HG03064 (cell line): ENCODE measurements at regions not wholly inside any gene's neighbourhood (a gene's known extent, or its start where the extent isn't known, plus 50 kb on each side); places are given as distances from the start of the nearest gene placed in this dataset.

Experiments
- ATAC-seq: cut with Tn5 transposase; IDR thresholded peaks from one replicate; pipeline ENCODE4 v1.9.1; 2021; ENCODE audit warnings: low read depth; ENCODE audit not compliant: unreplicated experiment

- no peak for ATAC-seq
Measured at GRCh38 chr10:131442271-131442670, 130.8 kb upstream of the TCERG1L start.

- no peak for ATAC-seq
Measured at GRCh38 chr10:131444286-131444685, 132.8 kb upstream of the TCERG1L start.

GRCh38 chr10:131444862-131445461 lies 133.4 kb upstream of the TCERG1L start:
- ATAC-seq = no peak

GRCh38 chr10:131445623-131446022 lies 134.1 kb upstream of the TCERG1L start:
- ATAC-seq = no peak

- no peak for ATAC-seq
Measured at GRCh38 chr10:131446171-131446570, 134.7 kb upstream of the TCERG1L start.

- ATAC-seq = no peak
Measured at GRCh38 chr10:131448171-131448570, 136.7 kb upstream of the TCERG1L start.

- no peak for ATAC-seq
Measured at GRCh38 chr10:131448883-131449282, 137.4 kb upstream of the TCERG1L start.

GRCh38 chr10:131450216-131450765 lies 138.8 kb upstream of the TCERG1L start:
- no peak for ATAC-seq

GRCh38 chr10:131451407-131452015 lies 140.0 kb upstream of the TCERG1L start:
- no peak for ATAC-seq

- ATAC-seq = no peak
Measured at GRCh38 chr10:131452926-131453720, 141.6 kb upstream of the TCERG1L start.

- no peak for ATAC-seq
Measured at GRCh38 chr10:131453721-131454634, 142.5 kb upstream of the TCERG1L start.

- ATAC-seq = no peak
Measured at GRCh38 chr10:131456411-131456810, 144.9 kb upstream of the TCERG1L start.

- no peak for ATAC-seq
Measured at GRCh38 chr10:131461093-131461492, 149.6 kb upstream of the TCERG1L start.

GRCh38 chr10:131464789-131465188 lies 153.3 kb upstream of the TCERG1L start:
- no peak for ATAC-seq

GRCh38 chr10:131469551-131469950 lies 158.0 kb upstream of the TCERG1L start:
- ATAC-seq = no peak

GRCh38 chr10:131473645-131474044 lies 162.1 kb upstream of the TCERG1L start:
- ATAC-seq = no peak

- no peak for ATAC-seq
Measured at GRCh38 chr10:131474416-131474815, 162.9 kb upstream of the TCERG1L start.

- no peak for ATAC-seq
Measured at GRCh38 chr10:131475043-131475442, 163.5 kb upstream of the TCERG1L start.

GRCh38 chr10:131475803-131476202 lies 164.3 kb upstream of the TCERG1L start:
- ATAC-seq = no peak

GRCh38 chr10:131477457-131478121 lies 166.1 kb upstream of the TCERG1L start:
- ATAC-seq = no peak
